ENCODE measurements at regions not wholly inside any gene's neighbourhood (a gene's known extent, or its start where the extent isn't known, plus 50 kb on each side); places are given as distances from the start of the nearest gene placed in this dataset.

- Histone ChIP-seq H3K9me3 (replicated peaks) (no peaks in the 10 kb centered on the region), H3K27ac (no peak overlapping the region)
Observed at GRCh38 chrX:20361081-20361889, 94.6 kb upstream of the RPS6KA3 start.

GRCh38 chrX:20355187-20355586 lies 88.5 kb upstream of the RPS6KA3 start:
- H3K27ac ChIP-seq: no peak overlapping the region
- no peak overlapping the region for H3K4me3 ChIP-seq
- no peaks in the 10 kb centered on the region for H3K27me3 ChIP-seq (replicated peaks)
- no peaks in the 10 kb centered on the region for H3K4me1 ChIP-seq (replicated peaks)
- DNase-seq (ENCODE audit: low read depth in 1 of 2, low spot score in 2 of 2): no peak
- H3K9me3 ChIP-seq (replicated peaks): no peaks in the 10 kb centered on the region
- H3K36me3 ChIP-seq: no peaks in the 10 kb centered on the region

More at GRCh38 chrX:20361081-20361889, 94.6 kb upstream of the RPS6KA3 start:
- H3K27me3 ChIP-seq (replicated peaks): no peaks in the 10 kb centered on the region
- H3K4me1 ChIP-seq (replicated peaks): 0 out of 2 replicates have a peak, but pooled peaks cover 3% of the 10 kb centered on the region
- no peak for DNase-seq (ENCODE audit: low read depth in 1 of 2, low spot score in 2 of 2)
- no peaks in the 10 kb centered on the region for H3K36me3 ChIP-seq
- H3K4me3 ChIP-seq: no peak overlapping the region

- Histone ChIP-seq H3K27ac (no peak overlapping the region), H3K9me3 (replicated peaks) (no peaks in the 10 kb centered on the region), H3K4me3 (no peak overlapping the region), H3K27me3 (replicated peaks) (no peaks in the 10 kb centered on the region), H3K36me3 (no peaks in the 10 kb centered on the region), H3K4me1 (replicated peaks) (no peaks in the 10 kb centered on the region)
- no peak for DNase-seq (ENCODE audit: low read depth in 1 of 2, low spot score in 2 of 2)
Observed at GRCh38 chrX:20354505-20354904, 87.8 kb upstream of the RPS6KA3 start.

GRCh38 chrX:20352935-20353336 lies 86.2 kb upstream of the RPS6KA3 start:
- H3K27ac ChIP-seq: no peak overlapping the region
- H3K4me1 ChIP-seq (replicated peaks): no peaks in the 10 kb centered on the region
- no peaks in the 10 kb centered on the region for H3K36me3 ChIP-seq
- H3K4me3 ChIP-seq: no peak overlapping the region
- DNase-seq (ENCODE audit: low read depth in 1 of 2, low spot score in 2 of 2): no peak
- H3K9me3 ChIP-seq (replicated peaks): no peaks in the 10 kb centered on the region
- H3K27me3 ChIP-seq (replicated peaks): no peaks in the 10 kb centered on the region

GRCh38 chrX:20352504-20352903 lies 85.8 kb upstream of the RPS6KA3 start:
- DNase-seq (ENCODE audit: low read depth in 1 of 2, low spot score in 2 of 2): no peak
- Histone ChIP-seq H3K36me3 (no peaks in the 10 kb centered on the region), H3K27me3 (replicated peaks) (no peaks in the 10 kb centered on the region), H3K9me3 (replicated peaks) (no peaks in the 10 kb centered on the region), H3K27ac (no peak overlapping the region), H3K4me3 (no peak overlapping the region), H3K4me1 (replicated peaks) (no peaks in the 10 kb centered on the region)

- H3K27ac ChIP-seq: no peak overlapping the region
- H3K9me3 ChIP-seq (replicated peaks): no peaks in the 10 kb centered on the region
- H3K36me3 ChIP-seq: no peaks in the 10 kb centered on the region
- no peak overlapping the region for H3K4me3 ChIP-seq
- H3K27me3 ChIP-seq (replicated peaks): no peaks in the 10 kb centered on the region
- DNase-seq (ENCODE audit: low read depth in 1 of 2, low spot score in 2 of 2): no peak
- H3K4me1 ChIP-seq (replicated peaks): no peaks in the 10 kb centered on the region
Observed at GRCh38 chrX:20350596-20350995, 83.9 kb upstream of the RPS6KA3 start.

- Histone ChIP-seq H3K36me3 (no peaks in the 10 kb centered on the region), H3K9me3 (replicated peaks) (no peaks in the 10 kb centered on the region), H3K4me1 (replicated peaks) (no peaks in the 10 kb centered on the region), H3K27me3 (replicated peaks) (no peaks in the 10 kb centered on the region), H3K4me3 (no peak overlapping the region), H3K27ac (no peak overlapping the region)
- no peak for DNase-seq (ENCODE audit: low read depth in 1 of 2, low spot score in 2 of 2)
Observed at GRCh38 chrX:20348139-20348538, 81.4 kb upstream of the RPS6KA3 start.

GRCh38 chrX:20347481-20347880 lies 80.8 kb upstream of the RPS6KA3 start:
- no peaks in the 10 kb centered on the region for H3K9me3 ChIP-seq (replicated peaks)
- no peak overlapping the region for H3K27ac ChIP-seq
- no peaks in the 10 kb centered on the region for H3K27me3 ChIP-seq (replicated peaks)
- no peak overlapping the region for H3K4me3 ChIP-seq
- no peak for DNase-seq (ENCODE audit: low read depth in 1 of 2, low spot score in 2 of 2)
- no peaks in the 10 kb centered on the region for H3K4me1 ChIP-seq (replicated peaks)
- H3K36me3 ChIP-seq: no peaks in the 10 kb centered on the region

GRCh38 chrX:20333672-20334071 lies 67.0 kb upstream of the RPS6KA3 start:
- no peaks in the 10 kb centered on the region for H3K9me3 ChIP-seq (replicated peaks)
- no peak for DNase-seq (ENCODE audit: low read depth in 1 of 2, low spot score in 2 of 2)
- no peak overlapping the region for H3K4me3 ChIP-seq
- H3K27ac ChIP-seq: no peak overlapping the region
- H3K4me1 ChIP-seq (replicated peaks): no peaks in the 10 kb centered on the region
- no peaks in the 10 kb centered on the region for H3K36me3 ChIP-seq
- H3K27me3 ChIP-seq (replicated peaks): no peaks in the 10 kb centered on the region

- H3K4me3 ChIP-seq: no peak overlapping the region
- no peaks in the 10 kb centered on the region for H3K9me3 ChIP-seq (replicated peaks)
- no peak for DNase-seq (ENCODE audit: low read depth in 1 of 2, low spot score in 2 of 2)
- H3K27me3 ChIP-seq (replicated peaks): no peaks in the 10 kb centered on the region
- no peak overlapping the region for H3K27ac ChIP-seq
- no peaks in the 10 kb centered on the region for H3K36me3 ChIP-seq
- no peaks in the 10 kb centered on the region for H3K4me1 ChIP-seq (replicated peaks)
Observed at GRCh38 chrX:20330545-20330944, 63.8 kb upstream of the RPS6KA3 start.

- H3K36me3 ChIP-seq: no peaks in the 10 kb centered on the region
- H3K4me1 ChIP-seq (replicated peaks): no peaks in the 10 kb centered on the region
- no peak overlapping the region for H3K4me3 ChIP-seq
- H3K27ac ChIP-seq: no peak overlapping the region
- no peak for DNase-seq (ENCODE audit: low read depth in 1 of 2, low spot score in 2 of 2)
- H3K27me3 ChIP-seq (replicated peaks): no peaks in the 10 kb centered on the region
- no peaks in the 10 kb centered on the region for H3K9me3 ChIP-seq (replicated peaks)
Observed at GRCh38 chrX:20329435-20329834, 62.7 kb upstream of the RPS6KA3 start.

- no peak for DNase-seq (ENCODE audit: low read depth in 1 of 2, low spot score in 2 of 2)
- no peak overlapping the region for H3K27ac ChIP-seq
- H3K9me3 ChIP-seq (replicated peaks): no peaks in the 10 kb centered on the region
- no peak overlapping the region for H3K4me3 ChIP-seq
- no peaks in the 10 kb centered on the region for H3K4me1 ChIP-seq (replicated peaks)
- H3K36me3 ChIP-seq: no peaks in the 10 kb centered on the region
- H3K27me3 ChIP-seq (replicated peaks): no peaks in the 10 kb centered on the region
Observed at GRCh38 chrX:20325786-20326388, 59.2 kb upstream of the RPS6KA3 start.

- Histone ChIP-seq H3K27me3 (replicated peaks) (no peaks in the 10 kb centered on the region), H3K4me1 (replicated peaks) (no peaks in the 10 kb centered on the region), H3K4me3 (no peak overlapping the region), H3K36me3 (no peaks in the 10 kb centered on the region), H3K9me3 (replicated peaks) (no peaks in the 10 kb centered on the region), H3K27ac (no peak overlapping the region)
- no peak for DNase-seq (ENCODE audit: low read depth in 1 of 2, low spot score in 2 of 2)
Observed at GRCh38 chrX:20322887-20323286, 56.2 kb upstream of the RPS6KA3 start.

- Histone ChIP-seq H3K27ac (no peak overlapping the region), H3K4me1 (replicated peaks) (no peaks in the 10 kb centered on the region), H3K4me3 (no peak overlapping the region), H3K27me3 (replicated peaks) (no peaks in the 10 kb centered on the region), H3K9me3 (replicated peaks) (no peaks in the 10 kb centered on the region), H3K36me3 (no peaks in the 10 kb centered on the region)
- DNase-seq (ENCODE audit: low read depth in 1 of 2, low spot score in 2 of 2): no peak
Observed at GRCh38 chrX:20320461-20321159, 53.9 kb upstream of the RPS6KA3 start.

Data from SJSA1 (cell line).